Hepatocyte (in vitro differentiated cells): ENCODE measurements at regions not wholly inside any gene's neighbourhood (a gene's known extent, or its start where the extent isn't known, plus 50 kb on each side); places are given as distances from the start of the nearest gene placed in this dataset.

Source experiments
- DNase-seq: peaks from one replicate; pipeline ENCODE4 v3.0.0-alpha.2; 2016; ENCODE audit warnings: low spot score
- H2AFZ ChIP-seq: fragments of 200-600 bp; sonication (generic); 2 replicates; pipeline ENCODE4 v1.6.0; 2016; ENCODE audit warnings: antibody characterized with exemption, mild to moderate bottlenecking
- H3K27ac ChIP-seq: fragments of 200-600 bp; sonication (generic); 2 replicates; pipeline ENCODE4 v1.5.1; 2016; ENCODE audit warnings: mild to moderate bottlenecking
- H3K27me3 ChIP-seq: fragments of 200-600 bp; sonication (generic); 2 replicates; pipeline ENCODE4 v1.6.1; 2016
- H3K36me3 ChIP-seq: fragments of 200-600 bp; sonication (generic); replicated peaks from 2 replicates; pipeline ENCODE4 v1.5.1; 2016; ENCODE audit warnings: low read depth; ENCODE audit not compliant: insufficient read depth
- H3K4me1 ChIP-seq: fragments of 200-600 bp; sonication (generic); 2 replicates; pipeline ENCODE4 v1.5.1; 2016; ENCODE audit warnings: mild to moderate bottlenecking, moderate library complexity; ENCODE audit not compliant: insufficient read depth
- H3K4me2 ChIP-seq: fragments of 200-600 bp; sonication (generic); 2 replicates; pipeline ENCODE4 v1.6.0; 2016
- H3K4me3 ChIP-seq: fragments of 200-600 bp; sonication (generic); 2 replicates; pipeline ENCODE4 v1.5.1; 2016; ENCODE audit warnings: mild to moderate bottlenecking
- H3K79me2 ChIP-seq: fragments of 200-600 bp; sonication (generic); 2 replicates; pipeline ENCODE4 v1.6.0; 2017; ENCODE audit warnings: mild to moderate bottlenecking
- H3K9me2 ChIP-seq: fragments of 200-600 bp; sonication (generic); replicated peaks from 2 replicates; pipeline ENCODE4 v1.6.0; 2017; ENCODE audit warnings: mild to moderate bottlenecking; ENCODE audit not compliant: insufficient read depth
- H3K9me3 ChIP-seq: fragments of 200-600 bp; sonication (generic); 2 replicates; pipeline ENCODE4 v1.5.1; 2016; ENCODE audit warnings: low read depth, mild to moderate bottlenecking
- H4K20me1 ChIP-seq: fragments of 200-600 bp; sonication (generic); 2 replicates; pipeline ENCODE4 v1.6.0; 2016; ENCODE audit warnings: mild to moderate bottlenecking; ENCODE audit not compliant: insufficient read depth, poor library complexity, severe bottlenecking
- EZH2 ChIP-seq: fragments of 200-600 bp; sonication (generic); IDR thresholded peaks from 2 replicates; pipeline ENCODE4 v1.6.1; 2016; ENCODE audit warnings: antibody characterized with exemption, mild to moderate bottlenecking, borderline replicate concordance
- EZH2phosphoT487 ChIP-seq: fragments of 200-600 bp; sonication (generic); IDR thresholded peaks from one replicate; pipeline ENCODE4 v1.6.1; 2018; ENCODE audit warnings: antibody characterized with exemption, mild to moderate bottlenecking, low read depth, moderate library complexity; ENCODE audit not compliant: unreplicated experiment, severe bottlenecking
- WGBS: methylation state at CpG from one replicate; pipeline ENCODE4 v1.1.6; 2016; ENCODE audit warnings: low lambda C conversion rate; ENCODE audit errors: missing lambda C conversion rate; 5-methylcytosine and 5-hydroxymethylcytosine counted together
- TF ChIP-seq, protein P1 (sequence below): fragments of 200-600 bp; sonication (generic); IDR thresholded peaks from 2 replicates; pipeline ENCODE4 v1.5.1; 2016; ENCODE audit warnings: antibody characterized with exemption, mild to moderate bottlenecking; ENCODE audit not compliant: poor library complexity

DNA sequence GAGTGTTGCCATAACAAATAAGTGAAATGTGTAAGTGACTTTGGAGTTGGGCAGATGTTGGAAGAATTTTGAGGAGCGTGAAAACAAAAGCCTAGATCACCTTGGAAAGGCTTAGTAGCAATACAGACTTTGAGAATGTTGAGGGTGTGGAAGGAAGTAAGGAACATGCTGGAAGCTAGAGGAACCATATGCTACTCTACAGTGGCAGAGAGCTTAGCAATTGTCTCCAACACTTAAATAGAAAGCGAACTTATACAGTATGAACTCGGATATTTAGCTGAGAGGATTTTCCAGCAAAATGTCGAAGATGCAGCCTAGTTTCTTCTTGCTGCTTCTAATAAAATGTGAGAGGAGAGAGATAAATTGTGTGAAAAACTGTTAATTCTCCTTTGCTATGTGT is 271.2 kb downstream of the ADRA2A start:
- no peak for DNase-seq
- no peak overlapping the region for H3K4me3 ChIP-seq
- no peak overlapping the region for H3K27ac ChIP-seq
- WGBS, result 93% methylated on average over 4 of the region's 4 CpGs
- no peaks in the 10 kb centered on the region for H3K4me1 ChIP-seq
- no peaks in the 10 kb centered on the region for H4K20me1 ChIP-seq
- H3K9me3 ChIP-seq, result no peaks in the 10 kb centered on the region
- H3K27me3 ChIP-seq, result no peaks in the 10 kb centered on the region
- no peak overlapping the region for H3K4me2 ChIP-seq
- no peaks in the 10 kb centered on the region for H3K79me2 ChIP-seq
- H3K9me2 ChIP-seq, result no peaks in the 10 kb centered on the region
- TF ChIP-seq EZH2phosphoT487, result no peak
- TF ChIP-seq, protein P1, sequence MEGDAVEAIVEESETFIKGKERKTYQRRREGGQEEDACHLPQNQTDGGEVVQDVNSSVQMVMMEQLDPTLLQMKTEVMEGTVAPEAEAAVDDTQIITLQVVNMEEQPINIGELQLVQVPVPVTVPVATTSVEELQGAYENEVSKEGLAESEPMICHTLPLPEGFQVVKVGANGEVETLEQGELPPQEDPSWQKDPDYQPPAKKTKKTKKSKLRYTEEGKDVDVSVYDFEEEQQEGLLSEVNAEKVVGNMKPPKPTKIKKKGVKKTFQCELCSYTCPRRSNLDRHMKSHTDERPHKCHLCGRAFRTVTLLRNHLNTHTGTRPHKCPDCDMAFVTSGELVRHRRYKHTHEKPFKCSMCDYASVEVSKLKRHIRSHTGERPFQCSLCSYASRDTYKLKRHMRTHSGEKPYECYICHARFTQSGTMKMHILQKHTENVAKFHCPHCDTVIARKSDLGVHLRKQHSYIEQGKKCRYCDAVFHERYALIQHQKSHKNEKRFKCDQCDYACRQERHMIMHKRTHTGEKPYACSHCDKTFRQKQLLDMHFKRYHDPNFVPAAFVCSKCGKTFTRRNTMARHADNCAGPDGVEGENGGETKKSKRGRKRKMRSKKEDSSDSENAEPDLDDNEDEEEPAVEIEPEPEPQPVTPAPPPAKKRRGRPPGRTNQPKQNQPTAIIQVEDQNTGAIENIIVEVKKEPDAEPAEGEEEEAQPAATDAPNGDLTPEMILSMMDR, result no peak
- TF ChIP-seq EZH2, result no peak
- H2AFZ ChIP-seq, result no peak overlapping the region
- no peaks in the 10 kb centered on the region for H3K36me3 ChIP-seq

DNA sequence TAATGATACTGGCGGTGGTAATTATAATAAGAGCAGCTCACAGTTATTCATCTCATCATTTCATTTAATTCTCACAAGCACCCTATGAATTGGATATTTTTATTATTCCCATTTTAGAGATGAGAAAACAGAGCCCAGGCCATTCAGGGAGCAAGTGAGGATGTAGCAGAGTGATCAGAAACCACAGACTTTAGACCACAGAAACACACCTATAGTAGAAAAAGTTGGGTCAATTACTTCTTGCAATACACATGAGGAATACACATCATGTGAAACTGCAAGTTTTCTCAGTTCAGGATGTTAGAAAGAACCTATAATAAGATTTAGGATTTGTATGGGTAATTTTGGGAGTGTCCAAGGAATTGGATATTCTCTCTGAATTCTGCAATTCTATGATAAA is 278.0 kb downstream of the ADRA2A start:
- no peak overlapping the region for H3K27ac ChIP-seq
- no peak overlapping the region for H3K4me2 ChIP-seq
- WGBS, result 86% methylated on average over 1 of the region's 1 CpG
- peaks cover 6% of the 10 kb centered on the region for H3K27me3 ChIP-seq
- H3K4me3 ChIP-seq, result no peak overlapping the region
- H3K9me3 ChIP-seq, result no peaks in the 10 kb centered on the region
- no peak overlapping the region for H2AFZ ChIP-seq
- no peaks in the 10 kb centered on the region for H3K9me2 ChIP-seq
- H4K20me1 ChIP-seq, result no peaks in the 10 kb centered on the region
- no peak for TF ChIP-seq EZH2
- TF ChIP-seq, protein P1, result no peak
- no peak for TF ChIP-seq EZH2phosphoT487
- no peaks in the 10 kb centered on the region for H3K36me3 ChIP-seq
- H3K79me2 ChIP-seq, result no peaks in the 10 kb centered on the region
- DNase-seq, result no peak
- H3K4me1 ChIP-seq, result no peaks in the 10 kb centered on the region

DNA sequence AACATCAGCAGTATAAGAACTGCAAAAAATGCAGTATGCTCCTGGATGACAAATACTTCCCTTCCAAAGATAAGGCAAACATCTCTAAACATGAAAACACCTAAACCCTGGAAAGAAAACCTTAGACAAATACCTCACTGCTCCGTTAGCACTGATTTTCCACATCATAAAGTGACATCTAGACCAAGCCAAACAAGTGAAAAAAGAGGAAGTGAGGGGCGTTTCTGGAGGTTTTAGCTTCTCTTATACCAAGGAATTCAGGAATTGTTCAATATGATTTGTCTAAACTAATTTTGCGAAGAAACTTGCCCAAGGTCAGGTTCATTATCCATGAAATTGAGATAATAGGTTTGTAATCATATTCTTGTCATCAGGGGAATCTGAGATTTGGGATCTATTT is 279.7 kb downstream of the ADRA2A start:
- no peak overlapping the region for H3K27ac ChIP-seq
- H3K4me2 ChIP-seq, result no peak overlapping the region
- no peaks in the 10 kb centered on the region for H4K20me1 ChIP-seq
- H3K36me3 ChIP-seq, result no peaks in the 10 kb centered on the region
- no peak overlapping the region for H2AFZ ChIP-seq
- H3K4me1 ChIP-seq, result no peaks in the 10 kb centered on the region
- no peaks in the 10 kb centered on the region for H3K79me2 ChIP-seq
- H3K9me3 ChIP-seq, result no peaks in the 10 kb centered on the region
- no peak overlapping the region for H3K4me3 ChIP-seq
- no peaks in the 10 kb centered on the region for H3K9me2 ChIP-seq
- WGBS, result 76% methylated on average over 3 of the region's 3 CpGs
- no peak for DNase-seq
- TF ChIP-seq, protein P1, result no peak
- TF ChIP-seq EZH2phosphoT487 (no peak), EZH2 (no peak)
- peaks cover 6% of the 10 kb centered on the region for H3K27me3 ChIP-seq

DNA sequence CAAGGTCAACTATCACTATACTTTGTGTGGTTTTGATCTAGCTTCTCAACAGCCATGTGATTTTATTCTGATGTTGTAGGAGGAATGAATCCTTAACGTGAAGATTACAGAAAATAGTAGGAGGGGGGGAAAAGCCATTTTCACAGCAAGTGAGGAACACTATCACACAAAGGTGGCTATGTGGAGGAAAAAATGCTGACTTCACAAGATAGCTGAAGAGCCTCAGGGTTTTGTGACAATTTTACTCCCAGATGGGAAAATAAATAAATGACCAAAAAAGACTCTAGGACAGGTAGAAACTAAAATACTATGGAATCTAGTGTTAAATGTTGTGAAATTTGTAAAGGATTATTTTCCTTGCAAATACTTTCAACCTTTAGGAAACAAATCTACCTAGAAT is 281.0 kb downstream of the ADRA2A start:
- H3K27me3 ChIP-seq, result peaks cover 6% of the 10 kb centered on the region
- WGBS, result 70% methylated on average over 1 of the region's 1 CpG

More for the DNA sequence above, 281.0 kb downstream of the ADRA2A start:
- Histone ChIP-seq H3K4me2 (no peak overlapping the region), H3K9me3 (no peaks in the 10 kb centered on the region), H3K36me3 (no peaks in the 10 kb centered on the region), H2AFZ (no peak overlapping the region), H3K79me2 (no peaks in the 10 kb centered on the region), H4K20me1 (no peaks in the 10 kb centered on the region), H3K4me1 (no peaks in the 10 kb centered on the region), H3K9me2 (no peaks in the 10 kb centered on the region), H3K4me3 (no peak overlapping the region), H3K27ac (no peak overlapping the region)
- no peak for TF ChIP-seq EZH2
- TF ChIP-seq, protein P1, result no peak
- TF ChIP-seq EZH2phosphoT487, result no peak
- no peak for DNase-seq
